ENCODE measurements at regions not wholly inside any gene's neighbourhood (a gene's known extent, or its start where the extent isn't known, plus 50 kb on each side); places are given as distances from the start of the nearest gene placed in this dataset.

DNA sequence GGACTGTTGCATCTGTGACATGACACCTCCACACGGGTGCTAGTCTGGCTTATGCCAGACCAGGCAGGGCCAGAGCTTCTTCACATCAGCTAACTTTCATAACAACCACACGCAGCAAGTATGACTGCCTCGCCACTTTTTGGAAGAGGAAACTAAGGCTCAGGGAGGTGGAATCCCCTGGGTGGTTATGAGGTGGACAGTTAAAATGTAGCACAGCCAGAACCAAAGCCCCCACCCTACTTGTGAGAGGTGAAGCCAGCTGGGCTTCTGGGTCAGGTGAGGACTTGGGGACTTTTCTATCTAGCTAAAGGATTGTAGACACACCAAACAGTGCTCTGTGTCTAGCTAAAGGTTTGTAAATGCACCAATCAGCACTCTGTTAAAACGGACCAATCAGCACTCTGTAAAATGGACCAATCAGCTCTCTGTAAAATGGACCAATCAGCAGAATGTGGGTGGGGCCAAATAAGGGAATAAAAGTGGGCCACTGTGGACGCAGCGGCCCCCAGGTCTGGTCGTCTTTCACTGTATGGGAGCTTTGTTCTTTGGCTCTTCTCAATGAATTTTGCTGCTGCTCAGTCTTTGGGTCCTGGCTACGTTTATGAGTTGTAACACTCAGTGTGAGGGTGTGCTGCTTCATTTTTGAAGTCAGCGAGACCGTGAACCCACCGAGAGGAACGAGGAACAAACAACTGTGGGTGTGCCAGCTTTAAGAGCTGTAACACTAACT lies 171.0 kb downstream of the PTPN20 start:
- no peak overlapping the region for H3K4me3 ChIP-seq (ENCODE audit: low read depth, low read length)
- TF ChIP-seq, protein P1, sequence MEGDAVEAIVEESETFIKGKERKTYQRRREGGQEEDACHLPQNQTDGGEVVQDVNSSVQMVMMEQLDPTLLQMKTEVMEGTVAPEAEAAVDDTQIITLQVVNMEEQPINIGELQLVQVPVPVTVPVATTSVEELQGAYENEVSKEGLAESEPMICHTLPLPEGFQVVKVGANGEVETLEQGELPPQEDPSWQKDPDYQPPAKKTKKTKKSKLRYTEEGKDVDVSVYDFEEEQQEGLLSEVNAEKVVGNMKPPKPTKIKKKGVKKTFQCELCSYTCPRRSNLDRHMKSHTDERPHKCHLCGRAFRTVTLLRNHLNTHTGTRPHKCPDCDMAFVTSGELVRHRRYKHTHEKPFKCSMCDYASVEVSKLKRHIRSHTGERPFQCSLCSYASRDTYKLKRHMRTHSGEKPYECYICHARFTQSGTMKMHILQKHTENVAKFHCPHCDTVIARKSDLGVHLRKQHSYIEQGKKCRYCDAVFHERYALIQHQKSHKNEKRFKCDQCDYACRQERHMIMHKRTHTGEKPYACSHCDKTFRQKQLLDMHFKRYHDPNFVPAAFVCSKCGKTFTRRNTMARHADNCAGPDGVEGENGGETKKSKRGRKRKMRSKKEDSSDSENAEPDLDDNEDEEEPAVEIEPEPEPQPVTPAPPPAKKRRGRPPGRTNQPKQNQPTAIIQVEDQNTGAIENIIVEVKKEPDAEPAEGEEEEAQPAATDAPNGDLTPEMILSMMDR (IDR thresholded peaks at IDR 0.05; ENCODE audit: control insufficient read depth, extremely low read depth, insufficient read depth): no peak
- DNase-seq (ENCODE audit: low read depth): no peak

DNA sequence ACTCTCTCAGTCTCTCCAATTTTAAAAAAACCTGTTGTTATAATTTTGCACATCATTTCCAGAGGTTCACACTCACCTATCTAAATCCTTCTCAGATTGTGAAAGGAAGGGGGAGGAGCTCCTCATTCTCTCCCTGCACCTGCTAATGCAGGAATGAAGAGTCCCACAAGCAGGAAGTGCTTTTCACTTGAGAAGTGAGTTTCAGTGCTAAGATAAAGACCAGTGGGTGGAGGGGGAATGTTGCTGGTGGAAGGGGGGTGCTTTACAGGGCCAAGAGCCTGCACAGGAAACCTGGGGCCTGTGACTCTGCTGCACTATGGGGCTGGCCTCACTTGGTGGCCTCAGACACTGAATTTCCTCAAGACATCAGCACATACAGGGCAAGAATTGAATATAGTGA lies 176.4 kb downstream of the PTPN20 start:
- H3K4me3 ChIP-seq (ENCODE audit: low read depth, low read length): no peak overlapping the region
- no peak for DNase-seq (ENCODE audit: low read depth)
- TF ChIP-seq, protein P1 (IDR thresholded peaks at IDR 0.05; ENCODE audit: control insufficient read depth, extremely low read depth, insufficient read depth): no peak

DNA sequence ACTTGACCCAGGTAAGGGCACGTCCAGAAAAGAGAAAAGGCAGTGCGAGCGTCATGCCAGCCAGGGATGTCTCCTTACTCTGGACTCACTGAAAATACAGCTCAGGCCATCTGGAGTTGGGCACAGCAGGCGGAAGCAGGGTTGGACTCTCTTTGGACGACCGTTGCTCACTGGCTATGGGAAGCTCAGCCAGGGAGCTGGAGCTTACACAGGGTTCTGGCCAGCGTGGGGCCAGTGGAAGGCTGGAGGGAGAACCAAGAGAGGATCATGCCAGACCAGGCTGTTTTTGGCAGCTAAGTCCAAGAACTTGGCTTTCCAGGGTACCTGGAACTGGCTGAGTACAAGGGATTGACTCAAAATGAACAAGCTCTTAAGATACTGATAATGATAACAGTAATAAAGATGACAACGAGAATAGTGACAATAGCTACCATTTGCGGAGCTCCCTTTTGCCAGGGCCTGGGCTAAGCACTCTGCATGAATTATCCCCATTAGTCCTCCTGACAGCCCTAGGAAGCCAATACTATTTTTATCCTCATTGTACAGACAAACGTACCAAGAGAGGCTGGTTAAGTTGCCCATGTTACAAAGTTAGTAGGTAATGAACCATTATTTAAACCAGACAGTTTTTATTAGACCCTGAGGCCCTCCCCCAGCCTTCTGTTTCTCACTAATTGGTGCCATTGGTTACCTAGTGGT lies 177.6 kb downstream of the PTPN20 start:
- DNase-seq (ENCODE audit: low read depth): no peak
- TF ChIP-seq, protein P1 (IDR thresholded peaks at IDR 0.05; ENCODE audit: control insufficient read depth, extremely low read depth, insufficient read depth): no peak
- H3K4me3 ChIP-seq (ENCODE audit: low read depth, low read length): no peak overlapping the region

DNA sequence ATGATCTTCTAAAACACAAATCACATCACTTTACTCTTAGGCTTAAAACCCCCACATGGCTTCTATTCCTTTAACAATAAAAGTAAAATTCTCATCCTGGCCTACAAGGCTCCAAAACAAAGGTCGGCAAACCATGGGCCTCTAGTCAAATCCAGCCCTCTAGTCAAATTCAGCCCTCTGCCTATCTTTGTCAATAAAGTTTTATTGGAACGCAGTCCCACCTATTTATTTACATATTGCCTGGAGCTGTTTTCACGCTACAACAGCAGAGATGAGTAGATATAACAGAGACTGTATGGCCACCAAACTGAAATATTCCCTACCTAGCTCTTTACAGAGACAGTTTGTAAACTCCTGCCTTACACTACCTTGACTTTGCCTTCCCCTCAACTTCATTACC lies 178.8 kb downstream of the PTPN20 start:
- H3K4me3 ChIP-seq (ENCODE audit: low read depth, low read length): no peak overlapping the region
- TF ChIP-seq, protein P1 (IDR thresholded peaks at IDR 0.05; ENCODE audit: control insufficient read depth, extremely low read depth, insufficient read depth): no peak
- peak; percentile 37 for DNase-seq (ENCODE audit: low read depth)

DNA sequence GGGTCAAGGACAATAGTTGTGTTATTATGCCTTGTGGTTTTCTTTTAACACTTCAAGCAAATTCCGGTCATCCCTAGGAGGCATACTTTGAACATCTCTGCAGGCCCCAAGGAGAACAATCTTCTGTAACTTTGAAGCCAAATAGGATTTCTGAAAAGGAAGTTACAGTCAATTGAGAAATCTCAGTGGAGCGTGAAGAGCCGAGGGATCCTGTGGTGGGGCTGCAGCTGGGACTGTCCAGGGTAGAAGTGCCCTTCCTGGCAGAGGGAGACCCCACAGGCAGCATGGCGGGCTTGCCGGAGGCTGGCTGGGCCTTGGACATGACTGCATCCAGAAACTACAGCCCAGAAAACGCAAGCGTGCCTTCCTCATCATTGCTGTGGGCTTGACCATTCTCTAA lies 179.7 kb downstream of the PTPN20 start:
- no peak for DNase-seq (ENCODE audit: low read depth)

DNA sequence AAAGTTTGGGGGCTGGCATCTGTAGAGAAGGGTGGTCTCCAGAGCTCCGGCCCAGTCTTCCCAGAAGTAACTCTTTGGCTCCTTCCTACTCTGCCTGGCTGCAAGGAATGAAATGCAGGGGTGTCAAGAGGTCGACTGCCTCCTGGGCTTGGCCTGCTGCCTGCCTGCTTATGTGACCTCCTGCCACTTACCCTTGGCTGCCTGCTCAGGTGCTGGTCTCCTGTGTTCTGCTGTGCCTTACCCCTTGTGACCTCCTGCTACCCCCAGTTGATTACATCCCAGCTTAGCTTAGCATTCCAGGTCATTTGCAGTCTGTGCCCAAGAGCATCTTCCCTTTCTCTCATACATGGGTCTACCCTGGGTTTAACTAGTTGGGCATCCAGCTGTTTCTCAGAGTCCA lies 180.2 kb downstream of the PTPN20 start:
- DNase-seq (ENCODE audit: low read depth): no peak
- TF ChIP-seq, protein P1 (IDR thresholded peaks at IDR 0.05; ENCODE audit: control insufficient read depth, extremely low read depth, insufficient read depth): no peak
- H3K4me3 ChIP-seq (ENCODE audit: low read depth, low read length): no peak overlapping the region

More for the DNA sequence above, 179.7 kb downstream of the PTPN20 start:
- TF ChIP-seq, protein P1 (IDR thresholded peaks at IDR 0.05; ENCODE audit: control insufficient read depth, extremely low read depth, insufficient read depth): no peak
- H3K4me3 ChIP-seq (ENCODE audit: low read depth, low read length): no peak overlapping the region

All from LNCaP clone FGC (cell line).